GM12872 (cell line): ENCODE measurements at regions not wholly inside any gene's neighbourhood (a gene's known extent, or its start where the extent isn't known, plus 50 kb on each side); places are given as distances from the start of the nearest gene placed in this dataset.
A peak's percentile ranks its signal among the peaks of the same experiment; 100 is the strongest.

Source experiments
- CTCF ChIP-seq: IDR thresholded peaks from 3 replicates; pipeline ENCODE4 v1.5.1; 2011; ENCODE audit warnings: low read depth, mild to moderate bottlenecking, low read length, moderate library complexity; ENCODE audit not compliant: insufficient read depth

- no peak for TF ChIP-seq CTCF
Measured at GRCh38 chr5:104429911-104430310, 867.3 kb upstream of the NUDT12 start.

GRCh38 chr5:104421431-104421830 is 858.8 kb upstream of the NUDT12 start:
- TF ChIP-seq CTCF, result no peak

- TF ChIP-seq CTCF, result no peak
Measured at GRCh38 chr5:104418056-104418455, 855.5 kb upstream of the NUDT12 start.

- peak; percentile 64 for TF ChIP-seq CTCF
Measured at GRCh38 chr5:104412649-104413240, 850.2 kb upstream of the NUDT12 start.

GRCh38 chr5:104400941-104401340 is 838.4 kb upstream of the NUDT12 start:
- no peak for TF ChIP-seq CTCF

- TF ChIP-seq CTCF, result no peak
Measured at GRCh38 chr5:104385906-104386305, 823.3 kb upstream of the NUDT12 start.

- TF ChIP-seq CTCF, result no peak
Measured at GRCh38 chr5:104375345-104375744, 812.8 kb upstream of the NUDT12 start.
